ENCODE measurements at regions not wholly inside any gene's neighbourhood (a gene's known extent, or its start where the extent isn't known, plus 50 kb on each side); places are given as distances from the start of the nearest gene placed in this dataset.

- H3K27me3 ChIP-seq, result peaks cover 61% of the 10 kb centered on the region
- peak overlapping the region in 1 of 4 donors; percentile 41 for H3K4me3 ChIP-seq
- WGBS, 4 donors, result 1 to 2% (median 1%) methylated on average over 24 to 49 of the region's 49 CpGs
These were observed 226.9 kb upstream of the CRY1 start for GRCh38 chr12:107320033-107320928.

GRCh38 chr12:107320929-107321631, 227.7 kb upstream of the CRY1 start:
- Histone ChIP-seq H3K4me3 (peak overlapping the region in 1 of 4 donors; percentile 41), H3K4me1 (replicated peaks in 1 of 2) (peaks cover 19 to 21% of the 10 kb centered on the region in 2 donors), H3K9me3 (replicated peaks in 1 of 3) (no peaks in the 10 kb centered on the region), H3K36me3 (replicated peaks in 1 of 2) (no peaks in the 10 kb centered on the region), H3K27me3 (peaks cover 61% of the 10 kb centered on the region), H3K27ac (no peak overlapping the region)
- intact Hi-C loops (cut with DNase I), result no loop called here
- no peak for DNase-seq
- 0 to 1% (median 1%) methylated on average over 24 to 42 of the region's 42 CpGs for WGBS, 4 donors
- no peak for TF ChIP-seq CTCF (IDR thresholded peaks at IDR 0.05)
- TF ChIP-seq POLR2A (IDR thresholded peaks at IDR 0.05), result no peak

More at GRCh38 chr12:107320033-107320928, 226.9 kb upstream of the CRY1 start:
- Histone ChIP-seq H3K36me3 (replicated peaks in 1 of 2) (no peaks in the 10 kb centered on the region), H3K4me1 (replicated peaks in 1 of 2) (peaks cover 19 to 21% of the 10 kb centered on the region in 2 donors), H3K27ac (no peak overlapping the region), H3K9me3 (replicated peaks in 1 of 3) (no peaks in the 10 kb centered on the region)
- intact Hi-C loops (cut with DNase I), result no loop called here
- DNase-seq, result peak in 3 of 7 donors; percentile 16 to 27 (median 19)
- TF ChIP-seq CTCF (IDR thresholded peaks at IDR 0.05), result no peak

- TF ChIP-seq CTCF (IDR thresholded peaks at IDR 0.05) (no peak), POLR2A (IDR thresholded peaks at IDR 0.05) (no peak)
- 70 to 82% (median 76%) methylated on average over 3 of the region's 3 CpGs for WGBS, 4 donors
- no peak overlapping the region for H3K4me3 ChIP-seq
- H3K27me3 ChIP-seq, result peaks cover 61% of the 10 kb centered on the region
- H3K36me3 ChIP-seq (replicated peaks in 1 of 2), result no peaks in the 10 kb centered on the region
- H3K27ac ChIP-seq, result no peak overlapping the region
- no peak for DNase-seq
- intact Hi-C loops (cut with DNase I), result no loop called here
- no peaks in the 10 kb centered on the region for H3K9me3 ChIP-seq (replicated peaks in 1 of 3)
- peaks cover 19 to 21% of the 10 kb centered on the region in 2 donors for H3K4me1 ChIP-seq (replicated peaks in 1 of 2)
These were observed 228.7 kb upstream of the CRY1 start for GRCh38 chr12:107322063-107322462.

- Histone ChIP-seq H3K27me3 (peaks cover 35% of the 10 kb centered on the region), H3K4me1 (replicated peaks in 1 of 2) (peaks cover 6 to 8% of the 10 kb centered on the region in 2 donors), H3K36me3 (replicated peaks in 1 of 2) (no peaks in the 10 kb centered on the region), H3K4me3 (no peak overlapping the region), H3K9me3 (replicated peaks in 1 of 3) (no peaks in the 10 kb centered on the region), H3K27ac (no peak overlapping the region)
- no peak for DNase-seq
- TF ChIP-seq CTCF (IDR thresholded peaks at IDR 0.05) (no peak), POLR2A (IDR thresholded peaks at IDR 0.05) (no peak)
- intact Hi-C loops (cut with DNase I), result no loop called here
- 55 to 70% (median 64%) methylated on average over 2 of the region's 2 CpGs for WGBS, 4 donors
These were observed 231.8 kb upstream of the CRY1 start for GRCh38 chr12:107325075-107325608.
